Muscle of leg (tissue), 3 donors: ENCODE measurements at regions not wholly inside any gene's neighbourhood (a gene's known extent, or its start where the extent isn't known, plus 50 kb on each side); places are given as distances from the start of the nearest gene placed in this dataset.

Experiments
- DNase-seq: peaks from one replicate; pipeline ENCODE4 v3.0.0; 2013
- H3K27ac ChIP-seq: one replicate; pipeline ENCODE4 v1.5.1; 2013; ENCODE audit warnings: mild to moderate bottlenecking, low read length, control low read depth
- H3K27me3 ChIP-seq: one replicate; pipeline ENCODE4 v1.6.1; 2013; ENCODE audit warnings: low read length; ENCODE audit not compliant: control insufficient read depth, insufficient read depth
- H3K36me3 ChIP-seq: one replicate; pipeline ENCODE4 v1.6.1; 2013; ENCODE audit warnings: low read length; ENCODE audit not compliant: control insufficient read depth, insufficient read depth
- H3K4me1 ChIP-seq: one replicate; pipeline ENCODE4 v1.6.1; 2013; ENCODE audit warnings: low read length; ENCODE audit not compliant: control insufficient read depth, insufficient read depth
- H3K4me3 ChIP-seq: one replicate; pipeline ENCODE4 v1.5.1; 2013; ENCODE audit warnings: low read length, control low read depth
- H3K9me3 ChIP-seq: replicated peaks from 2 replicates; pipeline ENCODE4 v1.6.1; 2013; ENCODE audit warnings: low read depth, low read length; ENCODE audit not compliant: control insufficient read depth
- WGBS: methylation state at CpG from one replicate; pipeline ENCODE4 v1.1.5; 2013; ENCODE audit warnings: missing lambda C conversion rate; ENCODE audit not compliant: insufficient coverage; 5-methylcytosine and 5-hydroxymethylcytosine counted together

DNA sequence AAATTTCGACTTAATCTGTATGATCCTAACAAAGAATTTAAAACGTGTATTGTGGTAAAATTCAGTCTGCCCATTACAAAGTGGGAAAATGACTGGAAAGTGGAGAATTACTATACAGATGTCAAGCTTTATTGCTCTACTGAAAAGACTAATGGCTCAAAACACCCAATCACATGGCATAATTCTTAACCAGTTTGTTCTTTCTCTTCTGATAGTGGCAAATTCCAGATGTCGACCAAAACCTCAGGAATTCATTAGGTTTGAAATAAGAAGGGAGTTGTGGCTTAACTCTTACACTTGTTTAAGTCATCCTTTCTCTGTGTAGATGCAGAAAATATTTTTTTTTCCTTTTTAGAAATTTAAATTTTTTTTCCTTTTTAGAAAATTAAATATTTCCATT is 1254.9 kb upstream of the LRRN3 start:
- Histone ChIP-seq H3K4me3 (no peak overlapping the region), H3K9me3 (no peaks in the 10 kb centered on the region), H3K36me3 (no peaks in the 10 kb centered on the region), H3K4me1 (no peaks in the 10 kb centered on the region), H3K27me3 (no peaks in the 10 kb centered on the region), H3K27ac (no peak overlapping the region)
- DNase-seq, result no peak
- WGBS, result no CpG with 5 or more reads among the region's 3 CpGs

- Histone ChIP-seq H3K27me3 (no peaks in the 10 kb centered on the region), H3K4me3 (no peak overlapping the region), H3K4me1 (no peaks in the 10 kb centered on the region), H3K27ac (no peak overlapping the region), H3K9me3 (no peaks in the 10 kb centered on the region), H3K36me3 (no peaks in the 10 kb centered on the region)
- no peak for DNase-seq
- WGBS, result 17% methylated on average over 1 of the region's 4 CpGs
Observed at GRCh38 chr7:109842386-109842785, 1248.5 kb upstream of the LRRN3 start.

DNA sequence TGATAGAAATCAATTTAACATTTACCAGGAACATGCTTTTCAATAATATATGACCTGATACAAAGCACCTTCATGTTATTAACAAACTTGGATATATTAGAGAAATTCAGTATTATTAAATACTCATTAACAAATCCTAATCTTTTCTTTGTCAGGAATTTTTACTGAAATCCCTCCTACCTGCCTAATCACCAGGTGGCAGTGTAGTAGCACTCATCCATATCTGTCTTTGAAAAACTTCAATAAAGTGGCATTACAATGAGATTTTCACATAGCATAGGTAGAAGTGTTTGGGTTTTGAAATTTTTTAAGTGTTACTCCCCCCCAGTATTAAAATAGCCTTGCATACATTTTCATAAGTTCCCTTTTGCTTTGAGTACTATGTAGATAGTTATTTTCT is 1246.6 kb upstream of the LRRN3 start:
- Histone ChIP-seq H3K4me1 (no peaks in the 10 kb centered on the region), H3K27me3 (no peaks in the 10 kb centered on the region), H3K4me3 (no peak overlapping the region), H3K9me3 (no peaks in the 10 kb centered on the region), H3K27ac (no peak overlapping the region), H3K36me3 (no peaks in the 10 kb centered on the region)
- peak; percentile 32 for DNase-seq

GRCh38 chr7:109864230-109864629 is 1226.7 kb upstream of the LRRN3 start:
- no peaks in the 10 kb centered on the region for H3K36me3 ChIP-seq
- H3K27me3 ChIP-seq, result no peaks in the 10 kb centered on the region
- no peaks in the 10 kb centered on the region for H3K9me3 ChIP-seq
- H3K27ac ChIP-seq, result no peak overlapping the region
- DNase-seq, result peak; percentile 10
- no peaks in the 10 kb centered on the region for H3K4me1 ChIP-seq
- no peak overlapping the region for H3K4me3 ChIP-seq

- Histone ChIP-seq H3K4me1 (peaks cover 2% of the 10 kb centered on the region), H3K36me3 (no peaks in the 10 kb centered on the region), H3K4me3 (no peak overlapping the region), H3K9me3 (no peaks in the 10 kb centered on the region), H3K27ac (no peak overlapping the region), H3K27me3 (no peaks in the 10 kb centered on the region)
- DNase-seq, result no peak
- WGBS, result no CpG with 5 or more reads among the region's 1 CpG
Observed at GRCh38 chr7:109868215-109868860, 1222.6 kb upstream of the LRRN3 start.

- 70% methylated on average over 2 of the region's 4 CpGs for WGBS
- H3K27ac ChIP-seq, result peak overlapping the region; percentile 23
- peaks cover 2% of the 10 kb centered on the region for H3K4me1 ChIP-seq
- DNase-seq, result peak; percentile 40
- H3K9me3 ChIP-seq, result no peaks in the 10 kb centered on the region
- no peaks in the 10 kb centered on the region for H3K27me3 ChIP-seq
- H3K36me3 ChIP-seq, result no peaks in the 10 kb centered on the region
- H3K4me3 ChIP-seq, result no peak overlapping the region
Observed at GRCh38 chr7:109873296-109873695, 1217.6 kb upstream of the LRRN3 start.

- Histone ChIP-seq H3K4me1 (no peaks in the 10 kb centered on the region), H3K36me3 (no peaks in the 10 kb centered on the region), H3K27me3 (no peaks in the 10 kb centered on the region), H3K9me3 (no peaks in the 10 kb centered on the region), H3K4me3 (no peak overlapping the region), H3K27ac (no peak overlapping the region)
- DNase-seq, result peak; percentile 41
- WGBS, result 88% methylated on average over 1 of the region's 4 CpGs
Observed at GRCh38 chr7:109879287-109879828, 1211.6 kb upstream of the LRRN3 start.

DNA sequence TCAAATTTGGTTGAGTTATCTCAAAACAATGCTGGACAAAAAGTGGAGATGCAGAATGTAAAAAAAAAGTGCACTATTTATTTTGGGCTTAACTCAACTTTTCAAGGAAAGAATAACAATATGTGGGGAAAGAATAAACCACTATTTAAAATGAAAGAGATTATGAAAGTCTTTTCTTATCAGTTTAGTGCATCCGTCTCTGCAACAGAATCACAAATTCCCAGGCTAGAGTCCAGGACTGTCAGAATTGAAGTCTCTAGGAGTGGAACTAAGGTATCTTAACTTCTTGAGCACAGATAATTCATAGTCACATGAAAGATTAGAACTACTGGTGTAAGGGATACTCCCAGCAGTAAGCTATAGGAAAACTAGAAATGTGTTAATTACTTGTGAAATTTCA is 1200.3 kb upstream of the LRRN3 start:
- DNase-seq, result no peak
- Histone ChIP-seq H3K36me3 (no peaks in the 10 kb centered on the region), H3K4me3 (no peak overlapping the region), H3K27ac (no peak overlapping the region), H3K27me3 (no peaks in the 10 kb centered on the region), H3K4me1 (no peaks in the 10 kb centered on the region), H3K9me3 (no peaks in the 10 kb centered on the region)
- no CpG with 5 or more reads among the region's 1 CpG for WGBS

DNA sequence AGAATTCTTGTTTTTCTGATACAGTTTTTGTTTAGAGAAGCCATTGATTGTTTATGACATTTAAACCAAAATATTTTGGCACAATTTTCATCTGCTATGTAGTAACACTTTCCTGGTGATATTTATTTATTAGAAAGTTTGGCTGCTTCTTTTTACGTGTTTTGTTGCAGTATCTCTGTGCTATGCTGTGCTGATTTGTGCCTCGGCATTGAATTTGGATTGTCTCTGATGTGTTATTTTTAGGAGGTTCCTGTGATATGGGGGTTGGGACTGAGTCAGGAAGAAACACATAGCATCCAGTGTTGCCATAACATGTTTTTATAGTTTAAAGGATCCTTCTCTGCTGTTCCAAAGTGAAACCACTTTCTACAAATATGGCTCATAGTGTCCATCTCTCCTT is 1197.7 kb upstream of the LRRN3 start:
- WGBS, result 75% methylated on average over 2 of the region's 2 CpGs
- H3K27me3 ChIP-seq, result no peaks in the 10 kb centered on the region
- DNase-seq, result peak; percentile 21
- H3K27ac ChIP-seq, result no peak overlapping the region
- no peak overlapping the region for H3K4me3 ChIP-seq
- H3K36me3 ChIP-seq, result no peaks in the 10 kb centered on the region
- H3K9me3 ChIP-seq, result no peaks in the 10 kb centered on the region
- no peaks in the 10 kb centered on the region for H3K4me1 ChIP-seq

- Histone ChIP-seq H3K27me3 (no peaks in the 10 kb centered on the region), H3K4me3 (no peak overlapping the region), H3K27ac (no peak overlapping the region), H3K9me3 (no peaks in the 10 kb centered on the region), H3K36me3 (no peaks in the 10 kb centered on the region), H3K4me1 (no peaks in the 10 kb centered on the region)
- WGBS, result 43% methylated on average over 2 of the region's 3 CpGs
- DNase-seq, result peak; percentile 13
Observed at GRCh38 chr7:109895536-109895935, 1195.4 kb upstream of the LRRN3 start.

- no peaks in the 10 kb centered on the region for H3K27me3 ChIP-seq
- H3K9me3 ChIP-seq, result no peaks in the 10 kb centered on the region
- H3K4me3 ChIP-seq, result no peak overlapping the region
- DNase-seq, result peak; percentile 87
- H3K27ac ChIP-seq, result no peak overlapping the region
- H3K36me3 ChIP-seq, result no peaks in the 10 kb centered on the region
- no peaks in the 10 kb centered on the region for H3K4me1 ChIP-seq
- 60% methylated on average over 1 of the region's 1 CpG for WGBS
Observed at GRCh38 chr7:109901926-109902325, 1189.0 kb upstream of the LRRN3 start.
